ENCODE measurements at regions not wholly inside any gene's neighbourhood (a gene's known extent, or its start where the extent isn't known, plus 50 kb on each side); places are given as distances from the start of the nearest gene placed in this dataset.
A peak's percentile ranks its signal among the peaks of the same experiment; 100 is the strongest.

DNA sequence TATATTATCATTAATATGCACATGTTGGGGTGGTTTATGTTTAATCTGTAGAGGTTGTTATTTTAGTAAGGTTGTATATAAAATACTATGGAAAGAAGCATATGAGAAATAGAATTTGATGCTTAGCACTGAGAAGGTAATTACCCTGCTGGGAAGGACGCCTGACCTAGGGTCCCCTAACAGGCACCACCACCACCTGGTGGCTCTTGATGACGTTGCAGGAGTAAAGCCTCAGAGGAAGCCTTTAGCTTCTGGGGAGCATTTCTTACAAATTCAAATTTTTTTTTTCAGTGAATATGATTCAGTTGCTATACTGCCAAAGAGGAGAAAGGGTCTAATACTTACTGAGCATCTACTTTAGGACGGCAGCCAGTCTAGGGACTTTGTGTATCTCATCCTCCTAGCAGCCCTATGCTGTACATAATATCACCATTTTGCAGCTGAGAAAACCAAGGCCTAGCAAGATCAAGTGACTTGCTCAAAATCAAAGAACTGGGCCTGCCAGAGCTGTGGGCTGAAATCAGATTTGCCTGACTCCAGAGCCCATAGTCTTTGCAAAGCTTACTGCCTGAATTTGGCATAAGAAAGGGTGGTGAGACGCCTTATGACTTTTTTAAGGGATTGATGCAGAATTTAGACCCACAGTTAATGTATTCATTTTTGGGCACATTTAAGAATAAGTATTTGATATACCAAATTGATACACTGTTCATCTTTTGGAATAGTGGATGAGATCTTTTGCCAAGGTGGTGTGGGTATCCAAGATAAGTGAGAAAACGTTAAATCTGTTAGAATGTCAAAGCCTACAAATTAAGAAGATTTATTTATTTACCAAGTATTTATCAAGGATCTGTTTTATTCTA, 78.8 kb upstream of the GAREM1 start:
- DNase-seq (ENCODE audit: extremely low read depth in 1 of 11, low read depth in 9 of 11, low spot score in 4 of 11) = peak; percentile 17 to 48 (median 38)

DNA sequence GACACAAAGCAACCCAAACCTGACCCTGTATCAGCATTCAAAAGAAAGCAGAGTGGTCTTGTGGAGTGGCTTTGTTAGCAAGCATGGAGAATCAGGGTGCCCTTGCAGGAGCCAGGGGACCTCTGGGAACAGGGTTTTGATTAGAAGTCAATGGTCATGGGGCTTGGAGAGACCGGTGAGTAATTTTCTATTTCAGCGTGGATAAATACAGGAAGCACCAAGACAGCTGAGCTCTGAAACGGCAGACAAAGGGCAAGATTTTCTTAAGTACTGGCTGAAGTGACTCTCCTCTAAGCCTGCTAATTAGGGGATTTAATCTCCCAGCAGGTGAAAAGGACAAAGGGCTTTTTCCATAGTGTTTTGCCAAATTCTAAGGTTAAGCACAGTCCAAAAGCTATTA, 78.0 kb upstream of the GAREM1 start:
- no peak for DNase-seq (ENCODE audit: extremely low read depth in 1 of 11, low read depth in 9 of 11, low spot score in 4 of 11)

DNA sequence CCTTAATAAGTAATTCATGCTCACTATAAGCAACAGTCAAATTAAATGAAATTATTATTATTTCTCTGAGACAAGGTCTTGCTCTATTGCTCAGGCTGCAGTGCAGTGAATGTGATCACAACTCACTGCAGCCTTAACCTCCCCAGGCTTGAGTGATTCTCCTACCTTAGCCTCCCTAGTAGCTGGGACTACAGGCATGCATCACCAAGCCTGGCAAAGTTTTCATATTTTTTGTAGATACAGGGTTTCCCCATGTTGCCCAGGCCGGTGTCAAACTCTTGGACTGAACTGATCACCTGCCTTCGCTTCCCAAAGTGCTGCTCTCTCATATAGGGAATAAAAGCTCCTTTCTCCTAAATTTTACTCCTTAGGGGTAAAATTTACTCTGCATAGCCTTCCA, 74.9 kb upstream of the GAREM1 start:
- no peak for DNase-seq (ENCODE audit: extremely low read depth in 1 of 11, low read depth in 9 of 11, low spot score in 4 of 11)

DNA sequence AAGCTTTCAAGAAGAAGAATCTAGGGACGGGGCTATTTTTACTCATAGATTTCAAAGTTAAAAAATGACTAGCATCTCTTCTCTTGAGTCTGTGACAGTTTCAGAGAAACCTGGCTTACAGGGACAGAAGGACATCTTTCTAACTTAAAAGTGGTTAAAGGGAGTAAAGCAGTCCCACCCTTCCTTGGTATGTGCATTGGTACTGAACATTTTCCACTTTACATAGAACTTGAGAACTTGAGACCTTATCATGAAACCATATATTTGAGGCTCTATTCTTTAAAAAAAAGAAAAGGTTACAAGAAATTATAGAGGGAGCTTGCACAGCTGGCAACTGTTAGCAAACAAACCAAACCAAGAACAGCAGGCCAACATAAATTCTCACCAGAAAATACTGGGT, 73.4 kb upstream of the GAREM1 start:
- DNase-seq (ENCODE audit: extremely low read depth in 1 of 11, low read depth in 9 of 11, low spot score in 4 of 11) = no peak

DNA sequence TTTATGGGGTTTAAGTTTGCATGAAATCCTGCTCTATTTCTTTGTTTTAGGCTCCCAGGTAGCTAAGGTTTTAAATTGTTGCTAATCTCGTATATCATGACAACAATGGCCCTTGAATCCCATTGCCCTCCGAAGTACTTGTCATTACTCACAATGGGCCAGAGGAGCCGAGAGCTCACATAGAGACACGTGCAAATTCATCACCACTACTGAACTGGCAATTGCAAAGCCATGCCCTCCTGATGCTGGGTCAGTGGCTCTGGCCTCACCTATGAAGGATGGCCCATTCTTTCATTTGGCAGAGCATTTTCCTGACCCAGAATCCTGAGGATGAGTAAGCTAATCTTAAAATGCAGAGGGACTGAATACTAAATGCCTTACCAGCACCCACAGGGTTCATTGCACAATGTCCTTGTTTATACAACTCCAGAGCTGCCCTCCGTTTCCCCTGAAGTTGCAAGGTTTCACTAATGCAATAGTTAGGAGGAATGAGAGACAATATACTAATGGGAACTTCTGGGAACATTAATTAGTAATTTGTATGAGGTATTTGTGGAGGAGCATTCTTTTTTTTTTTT, 71.6 kb upstream of the GAREM1 start:
- DNase-seq (ENCODE audit: extremely low read depth in 1 of 11, low read depth in 9 of 11, low spot score in 4 of 11) = no peak

DNA sequence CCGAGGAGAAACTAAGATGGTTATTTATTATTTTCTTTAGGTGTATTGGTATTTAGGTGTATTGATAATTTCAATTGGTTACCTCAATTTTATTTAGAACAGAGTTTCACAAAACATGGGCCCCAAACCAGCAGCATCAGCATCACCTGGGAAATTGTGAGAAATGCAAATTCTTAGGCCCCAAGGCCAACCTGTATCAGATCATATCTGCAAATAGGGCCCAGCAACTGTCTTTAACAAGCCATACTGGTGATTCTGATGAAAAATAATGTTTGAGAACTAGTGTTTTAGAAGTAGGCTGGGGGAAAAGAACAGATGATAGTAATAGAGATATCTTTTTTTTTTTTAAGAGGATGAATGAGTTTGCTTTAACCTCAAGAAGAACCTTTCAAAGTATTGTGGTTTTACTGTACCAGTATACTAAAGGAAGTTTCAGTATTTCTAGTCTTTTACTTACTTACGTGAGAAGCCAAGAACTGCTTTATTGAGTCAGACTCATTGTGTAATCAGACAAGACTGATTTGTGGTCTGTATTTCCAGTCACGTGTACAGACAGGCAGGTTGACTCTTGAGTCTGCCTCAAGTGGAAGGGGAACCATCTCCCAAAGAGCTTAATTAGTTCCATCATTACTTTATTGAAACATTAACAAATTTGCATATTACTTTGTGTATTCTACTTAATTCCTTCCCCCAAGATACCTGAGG, 60.4 kb upstream of the GAREM1 start:
- DNase-seq (ENCODE audit: extremely low read depth in 1 of 11, low read depth in 9 of 11, low spot score in 4 of 11) = no peak

DNA sequence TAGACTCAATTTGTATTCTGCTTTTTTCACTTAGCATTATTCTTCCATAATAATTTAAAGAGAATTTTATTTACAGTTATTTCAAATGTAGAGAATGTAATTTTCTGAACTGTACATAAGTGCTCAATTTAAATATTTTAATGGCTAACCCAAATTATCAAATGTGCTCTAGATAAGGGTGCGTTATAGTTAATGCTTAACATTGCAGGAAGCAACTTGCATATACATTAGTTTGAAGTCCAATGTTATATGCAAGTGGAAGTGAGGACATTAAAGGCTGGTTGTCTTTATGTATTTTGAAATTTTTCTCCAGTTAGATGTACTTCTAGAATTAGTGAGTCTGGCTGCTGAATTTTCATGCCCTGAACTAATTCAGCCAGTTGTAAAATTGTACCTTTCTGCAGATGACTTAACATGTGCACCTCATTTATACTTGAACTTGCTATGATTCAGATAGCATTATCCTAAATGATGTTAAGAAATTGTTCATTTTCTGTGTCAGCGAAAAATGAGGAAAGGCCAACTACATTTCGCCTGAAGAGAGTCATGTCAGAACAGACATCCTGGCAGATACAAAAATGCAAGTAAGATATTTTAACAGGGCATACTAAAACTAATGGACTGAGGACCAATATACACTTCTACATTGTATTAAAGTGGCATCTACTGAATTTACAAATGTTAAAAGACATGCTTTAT, 59.2 kb upstream of the GAREM1 start:
- no peak for DNase-seq (ENCODE audit: extremely low read depth in 1 of 11, low read depth in 9 of 11, low spot score in 4 of 11)

DNA sequence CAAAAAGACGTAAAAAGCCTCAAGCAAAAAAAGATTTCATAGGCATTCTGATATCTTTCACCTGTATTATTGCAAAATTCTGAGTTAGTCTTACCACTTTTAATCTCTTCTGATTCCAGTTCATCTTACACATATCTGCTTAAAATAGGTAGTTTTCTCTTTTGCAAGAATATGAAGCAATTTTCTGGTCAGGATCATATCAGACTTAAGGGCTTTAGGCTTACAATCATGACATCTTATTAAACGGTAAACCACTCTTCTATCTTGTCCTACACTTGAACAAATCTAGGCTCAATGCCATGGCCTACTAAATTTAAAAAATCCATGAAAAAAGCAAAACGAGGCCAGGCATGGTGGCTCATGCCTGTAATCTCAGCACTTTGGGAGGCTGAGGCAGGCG, 50.1 kb upstream of the GAREM1 start:
- no peak for DNase-seq (ENCODE audit: extremely low read depth in 1 of 11, low read depth in 9 of 11, low spot score in 4 of 11)

Measured in renal cortex interstitium (tissue), 11 donors.